ENCODE measurements at regions not wholly inside any gene's neighbourhood (a gene's known extent, or its start where the extent isn't known, plus 50 kb on each side); places are given as distances from the start of the nearest gene placed in this dataset.

GRCh38 chr18:67379981-67380380 lies 136.5 kb downstream of the DSEL start:
- TF ChIP-seq, protein P1, sequence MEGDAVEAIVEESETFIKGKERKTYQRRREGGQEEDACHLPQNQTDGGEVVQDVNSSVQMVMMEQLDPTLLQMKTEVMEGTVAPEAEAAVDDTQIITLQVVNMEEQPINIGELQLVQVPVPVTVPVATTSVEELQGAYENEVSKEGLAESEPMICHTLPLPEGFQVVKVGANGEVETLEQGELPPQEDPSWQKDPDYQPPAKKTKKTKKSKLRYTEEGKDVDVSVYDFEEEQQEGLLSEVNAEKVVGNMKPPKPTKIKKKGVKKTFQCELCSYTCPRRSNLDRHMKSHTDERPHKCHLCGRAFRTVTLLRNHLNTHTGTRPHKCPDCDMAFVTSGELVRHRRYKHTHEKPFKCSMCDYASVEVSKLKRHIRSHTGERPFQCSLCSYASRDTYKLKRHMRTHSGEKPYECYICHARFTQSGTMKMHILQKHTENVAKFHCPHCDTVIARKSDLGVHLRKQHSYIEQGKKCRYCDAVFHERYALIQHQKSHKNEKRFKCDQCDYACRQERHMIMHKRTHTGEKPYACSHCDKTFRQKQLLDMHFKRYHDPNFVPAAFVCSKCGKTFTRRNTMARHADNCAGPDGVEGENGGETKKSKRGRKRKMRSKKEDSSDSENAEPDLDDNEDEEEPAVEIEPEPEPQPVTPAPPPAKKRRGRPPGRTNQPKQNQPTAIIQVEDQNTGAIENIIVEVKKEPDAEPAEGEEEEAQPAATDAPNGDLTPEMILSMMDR (IDR thresholded peaks at IDR 0.05), result no peak
- TF ChIP-seq POLR2A (IDR thresholded peaks at IDR 0.05), result no peak

Measured in lower leg skin (tissue), 3 donors.